Keratinocyte (primary cell): ENCODE measurements at regions not wholly inside any gene's neighbourhood (a gene's known extent, or its start where the extent isn't known, plus 50 kb on each side); places are given as distances from the start of the nearest gene placed in this dataset.

Experiments
- EZH2 ChIP-seq: IDR thresholded peaks from one replicate; pipeline ENCODE4 v1.6.1; 2012; ENCODE audit warnings: inconsistent platforms, mild to moderate bottlenecking, low read length, moderate library complexity
- TF ChIP-seq, protein P1 (sequence below), 3 experiments: IDR thresholded peaks in 1 of 3; conservative IDR thresholded peaks in 1 of 3; optimal IDR thresholded peaks in 1 of 3; 2 replicates in 2 of 3; 3 replicates in 1 of 3; pipeline versions ENCODE3 to v1.5.1; 2011; ENCODE audit warnings: low read length in 3 of 3, mild to moderate bottlenecking in 3 of 3, moderate library complexity in 2 of 3, control low read depth in 1 of 3, inconsistent platforms in 1 of 3; ENCODE audit not compliant: insufficient read depth in 2 of 3; ENCODE audit errors: extremely low read depth in 1 of 3

DNA sequence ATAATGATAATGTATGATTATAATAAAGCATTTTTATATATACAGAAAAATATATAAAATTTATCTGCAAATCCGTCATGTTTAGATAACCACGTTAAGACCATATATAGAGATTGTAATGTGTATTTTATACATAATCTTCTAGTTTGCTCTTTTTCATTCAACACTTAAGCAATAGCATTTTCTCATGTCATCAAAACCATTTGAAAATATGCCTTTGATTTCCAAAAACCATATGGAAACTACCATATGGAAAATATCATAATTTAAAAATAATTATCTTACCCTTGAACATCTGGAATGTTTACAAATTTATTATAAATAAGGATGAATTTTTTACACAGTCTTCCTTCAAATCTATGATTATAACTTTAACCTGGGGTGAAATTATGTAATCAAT lies 250.4 kb upstream of the NPSR1 start:
- TF ChIP-seq, protein P1, sequence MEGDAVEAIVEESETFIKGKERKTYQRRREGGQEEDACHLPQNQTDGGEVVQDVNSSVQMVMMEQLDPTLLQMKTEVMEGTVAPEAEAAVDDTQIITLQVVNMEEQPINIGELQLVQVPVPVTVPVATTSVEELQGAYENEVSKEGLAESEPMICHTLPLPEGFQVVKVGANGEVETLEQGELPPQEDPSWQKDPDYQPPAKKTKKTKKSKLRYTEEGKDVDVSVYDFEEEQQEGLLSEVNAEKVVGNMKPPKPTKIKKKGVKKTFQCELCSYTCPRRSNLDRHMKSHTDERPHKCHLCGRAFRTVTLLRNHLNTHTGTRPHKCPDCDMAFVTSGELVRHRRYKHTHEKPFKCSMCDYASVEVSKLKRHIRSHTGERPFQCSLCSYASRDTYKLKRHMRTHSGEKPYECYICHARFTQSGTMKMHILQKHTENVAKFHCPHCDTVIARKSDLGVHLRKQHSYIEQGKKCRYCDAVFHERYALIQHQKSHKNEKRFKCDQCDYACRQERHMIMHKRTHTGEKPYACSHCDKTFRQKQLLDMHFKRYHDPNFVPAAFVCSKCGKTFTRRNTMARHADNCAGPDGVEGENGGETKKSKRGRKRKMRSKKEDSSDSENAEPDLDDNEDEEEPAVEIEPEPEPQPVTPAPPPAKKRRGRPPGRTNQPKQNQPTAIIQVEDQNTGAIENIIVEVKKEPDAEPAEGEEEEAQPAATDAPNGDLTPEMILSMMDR (optimal IDR thresholded peaks at IDR 0.05 in 1 of 3, IDR thresholded peaks at IDR 0.05 in 1 of 3, conservative IDR thresholded peaks at IDR 0.05 in 1 of 3; ENCODE audit: extremely low read depth in 1 of 3, insufficient read depth in 2 of 3, low read length in 3 of 3) = no peak
- no peak for TF ChIP-seq EZH2
